GM23338 (cell line): ENCODE measurements at regions not wholly inside any gene's neighbourhood (a gene's known extent, or its start where the extent isn't known, plus 50 kb on each side); places are given as distances from the start of the nearest gene placed in this dataset.

Experiments used
- ATAC-seq: fragments of 200-7000 bp; cut with Tn5 transposase; 3 replicates; pipeline ENCODE4 v1.9.1; 2020
- DNase-seq: peaks from one replicate; pipeline ENCODE4 v3.0.0-alpha.2; 2015; ENCODE audit warnings: low spot score
- H2AFZ ChIP-seq: fragments of 200-600 bp; sonication (generic); 2 replicates; pipeline ENCODE4 v1.8.0; 2016; ENCODE audit warnings: antibody characterized with exemption, mild to moderate bottlenecking, moderate library complexity
- H3F3A ChIP-seq: fragments of 200-600 bp; sonication (generic); replicated peaks from 2 replicates; pipeline ENCODE4 v1.8.0; 2017; ENCODE audit warnings: antibody characterized with exemption, mixed run types, low read depth
- H3K27ac ChIP-seq: fragments of 200-600 bp; sonication (generic); 2 replicates; pipeline ENCODE4 v1.6.1; 2016; ENCODE audit warnings: low read depth
- H3K27me3 ChIP-seq: fragments of 200-600 bp; sonication (generic); 2 replicates; pipeline ENCODE4 v1.8.0; 2016; ENCODE audit warnings: mild to moderate bottlenecking, mixed run types, moderate library complexity; ENCODE audit not compliant: insufficient read depth
- H3K36me3 ChIP-seq: fragments of 200-600 bp; sonication (generic); 2 replicates; pipeline ENCODE4 v1.8.0; 2016; ENCODE audit warnings: mild to moderate bottlenecking; ENCODE audit not compliant: insufficient read depth
- H3K4me1 ChIP-seq: fragments of 200-600 bp; sonication (generic); 2 replicates; pipeline ENCODE4 v1.8.0; 2016; ENCODE audit warnings: mild to moderate bottlenecking, moderate library complexity; ENCODE audit not compliant: insufficient read depth
- H3K4me2 ChIP-seq: fragments of 200-600 bp; sonication (generic); 2 replicates; pipeline ENCODE4 v1.7.1; 2017; ENCODE audit warnings: mixed run types
- H3K4me3 ChIP-seq: fragments of 200-600 bp; sonication (generic); 2 replicates; pipeline ENCODE4 v1.6.1; 2016; ENCODE audit warnings: mixed run types
- H3K79me2 ChIP-seq: fragments of 200-600 bp; sonication (generic); replicated peaks from 2 replicates; pipeline ENCODE4 v1.8.0; 2017; ENCODE audit warnings: mild to moderate bottlenecking; ENCODE audit not compliant: insufficient read depth
- H3K9me2 ChIP-seq: fragments of 200-600 bp; sonication (generic); 2 replicates; pipeline ENCODE4 v1.8.0; 2017; ENCODE audit not compliant: insufficient read depth
- H4K20me1 ChIP-seq: fragments of 200-600 bp; sonication (generic); replicated peaks from 2 replicates; pipeline ENCODE4 v1.8.0; 2017; ENCODE audit warnings: mild to moderate bottlenecking; ENCODE audit not compliant: insufficient read depth
- H3K27ac Mint-ChIP-seq: 2 replicates; pipeline ENCODE4 v1.8.0; 2020; ENCODE audit warnings: inconsistent platforms, mild to moderate bottlenecking, moderate library complexity, mixed read lengths
- H3K27me3 Mint-ChIP-seq: 3 replicates; pipeline ENCODE4 v1.8.0; 2022; ENCODE audit warnings: low read depth, mild to moderate bottlenecking, moderate library complexity, mixed read lengths, inconsistent platforms; ENCODE audit not compliant: insufficient read depth, poor library complexity
- H3K36me3 Mint-ChIP-seq: 3 replicates; pipeline ENCODE4 v1.8.0; 2021; ENCODE audit warnings: low read depth, mild to moderate bottlenecking, inconsistent platforms, moderate library complexity, mixed read lengths
- H3K4me1 Mint-ChIP-seq: 3 replicates; pipeline ENCODE4 v1.8.0; 2020; ENCODE audit warnings: mild to moderate bottlenecking, inconsistent platforms, mixed read lengths
- H3K4me3 Mint-ChIP-seq: 3 replicates; pipeline ENCODE4 v1.8.0; 2021; ENCODE audit warnings: moderate library complexity, mild to moderate bottlenecking, inconsistent platforms, mixed read lengths
- H3K9me3 Mint-ChIP-seq: 3 replicates; pipeline ENCODE4 v1.8.0; 2020; ENCODE audit warnings: moderate library complexity, mild to moderate bottlenecking, inconsistent platforms, mixed read lengths
- CREB1 ChIP-seq: fragments of 250-450 bp; sonication (Bioruptor Pico); IDR thresholded peaks from 2 replicates; pipeline ENCODE4 v1.5.0; 2020; ENCODE audit warnings: low read depth, mild to moderate bottlenecking, moderate library complexity
- EZH2 ChIP-seq: fragments of 200-600 bp; sonication (generic); IDR thresholded peaks from one replicate; pipeline ENCODE4 v1.8.0; 2017; ENCODE audit warnings: antibody characterized with exemption, mild to moderate bottlenecking, low read depth; ENCODE audit not compliant: unreplicated experiment
- EZH2phosphoT487 ChIP-seq: fragments of 200-600 bp; sonication (generic); IDR thresholded peaks from one replicate; pipeline ENCODE4 v1.8.1; 2018; ENCODE audit warnings: antibody characterized with exemption; ENCODE audit not compliant: unreplicated experiment
- JUNB ChIP-seq: IDR thresholded peaks from one replicate; pipeline ENCODE4 v1.6.1; 2016; ENCODE audit warnings: antibody characterized with exemption; ENCODE audit not compliant: unreplicated experiment
- NANOG ChIP-seq: IDR thresholded peaks from 2 replicates; pipeline ENCODE4 v1.6.1; 2016; ENCODE audit warnings: antibody characterized with exemption, borderline replicate concordance
- POLR2AphosphoS5 ChIP-seq: IDR thresholded peaks from 2 replicates; pipeline ENCODE4 v1.6.1; 2016; ENCODE audit warnings: antibody characterized with exemption, low read depth
- REST ChIP-seq: IDR thresholded peaks from one replicate; pipeline ENCODE4 v1.6.1; 2018; ENCODE audit warnings: antibody characterized with exemption; ENCODE audit not compliant: unreplicated experiment
- STAT1 ChIP-seq: IDR thresholded peaks from one replicate; pipeline ENCODE4 v1.6.1; 2016; ENCODE audit warnings: antibody characterized with exemption; ENCODE audit not compliant: unreplicated experiment
- ZNF114 ChIP-seq: fragments of 250-450 bp; sonication (Bioruptor Pico); IDR thresholded peaks from 2 replicates; pipeline ENCODE4 v1.5.0; 2020; ENCODE audit warnings: mild to moderate bottlenecking, moderate library complexity
- ZNF331 ChIP-seq: fragments of 250-450 bp; sonication (Bioruptor Pico); IDR thresholded peaks from 2 replicates; pipeline ENCODE4 v1.5.0; 2020; ENCODE audit warnings: low read depth, mild to moderate bottlenecking, moderate library complexity
- ZNF462 ChIP-seq: fragments of 250-450 bp; sonication (Bioruptor Pico); IDR thresholded peaks from 2 replicates; pipeline ENCODE4 v1.5.0; 2020; ENCODE audit warnings: mild to moderate bottlenecking, moderate library complexity
- TF ChIP-seq, protein P1 (sequence below): IDR thresholded peaks from 2 replicates; pipeline ENCODE4 v1.6.1; 2016; ENCODE audit warnings: antibody characterized with exemption
- TF ChIP-seq, protein P2 (sequence below), 2 experiments: fragments of 200-600 bp in 1 of 2; sonication (generic) in 1 of 2; conservative IDR thresholded peaks; 2 replicates each; pipeline versions ENCODE4 v1.5.1 to v1.6.1; 2016 to 2017; ENCODE audit warnings: antibody characterized with exemption in 2 of 2, low read depth in 2 of 2, mild to moderate bottlenecking in 2 of 2, moderate library complexity in 1 of 2

GRCh38 chr9:21615446-21615845, 133.3 kb upstream of the IFNE start:
- Mint-ChIP-seq H3K4me3 (no peak overlapping the region), H3K27me3 (peaks cover 2% of the 10 kb centered on the region), H3K27ac (0 out of 2 replicates have a peak overlapping the region, but pooled peaks have one; percentile 65), H3K36me3 (no peaks in the 10 kb centered on the region), H3K9me3 (no peaks in the 10 kb centered on the region), H3K4me1 (peaks cover 28% of the 10 kb centered on the region)
- Histone ChIP-seq H4K20me1 (no peaks in the 10 kb centered on the region), H3K36me3 (no peaks in the 10 kb centered on the region), H3K4me1 (peaks cover 11% of the 10 kb centered on the region), H2AFZ (no peak overlapping the region; the same call in 1 of the 2 replicates), H3F3A (no peaks in the 10 kb centered on the region), H3K79me2 (no peaks in the 10 kb centered on the region), H3K4me2 (peak overlapping the region; percentile 39), H3K27ac (0 out of 2 replicates have a peak overlapping the region, but pooled peaks have one; percentile 28), H3K4me3 (no peak overlapping the region), H3K9me2 (no peaks in the 10 kb centered on the region), H3K27me3 (no peaks in the 10 kb centered on the region)
- TF ChIP-seq ZNF462 (CRISPR knock-in tag), result no peak
- TF ChIP-seq ZNF114, result no peak
- TF ChIP-seq EZH2phosphoT487, result no peak
- no peak for TF ChIP-seq JUNB
- no peak for TF ChIP-seq STAT1
- TF ChIP-seq NANOG, result no peak
- TF ChIP-seq CREB1 (CRISPR knock-in tag), result no peak
- TF ChIP-seq, protein P1, sequence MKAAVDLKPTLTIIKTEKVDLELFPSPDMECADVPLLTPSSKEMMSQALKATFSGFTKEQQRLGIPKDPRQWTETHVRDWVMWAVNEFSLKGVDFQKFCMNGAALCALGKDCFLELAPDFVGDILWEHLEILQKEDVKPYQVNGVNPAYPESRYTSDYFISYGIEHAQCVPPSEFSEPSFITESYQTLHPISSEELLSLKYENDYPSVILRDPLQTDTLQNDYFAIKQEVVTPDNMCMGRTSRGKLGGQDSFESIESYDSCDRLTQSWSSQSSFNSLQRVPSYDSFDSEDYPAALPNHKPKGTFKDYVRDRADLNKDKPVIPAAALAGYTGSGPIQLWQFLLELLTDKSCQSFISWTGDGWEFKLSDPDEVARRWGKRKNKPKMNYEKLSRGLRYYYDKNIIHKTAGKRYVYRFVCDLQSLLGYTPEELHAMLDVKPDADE, result no peak
- no peak for TF ChIP-seq EZH2
- TF ChIP-seq, protein P2, sequence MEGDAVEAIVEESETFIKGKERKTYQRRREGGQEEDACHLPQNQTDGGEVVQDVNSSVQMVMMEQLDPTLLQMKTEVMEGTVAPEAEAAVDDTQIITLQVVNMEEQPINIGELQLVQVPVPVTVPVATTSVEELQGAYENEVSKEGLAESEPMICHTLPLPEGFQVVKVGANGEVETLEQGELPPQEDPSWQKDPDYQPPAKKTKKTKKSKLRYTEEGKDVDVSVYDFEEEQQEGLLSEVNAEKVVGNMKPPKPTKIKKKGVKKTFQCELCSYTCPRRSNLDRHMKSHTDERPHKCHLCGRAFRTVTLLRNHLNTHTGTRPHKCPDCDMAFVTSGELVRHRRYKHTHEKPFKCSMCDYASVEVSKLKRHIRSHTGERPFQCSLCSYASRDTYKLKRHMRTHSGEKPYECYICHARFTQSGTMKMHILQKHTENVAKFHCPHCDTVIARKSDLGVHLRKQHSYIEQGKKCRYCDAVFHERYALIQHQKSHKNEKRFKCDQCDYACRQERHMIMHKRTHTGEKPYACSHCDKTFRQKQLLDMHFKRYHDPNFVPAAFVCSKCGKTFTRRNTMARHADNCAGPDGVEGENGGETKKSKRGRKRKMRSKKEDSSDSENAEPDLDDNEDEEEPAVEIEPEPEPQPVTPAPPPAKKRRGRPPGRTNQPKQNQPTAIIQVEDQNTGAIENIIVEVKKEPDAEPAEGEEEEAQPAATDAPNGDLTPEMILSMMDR (conservative IDR thresholded peaks at IDR 0.05; ENCODE audit: low read depth in 2 of 2), result no peak
- no peak for TF ChIP-seq POLR2AphosphoS5
- no peak for TF ChIP-seq REST
- no peak for TF ChIP-seq ZNF331 (CRISPR knock-in tag)
- peak; percentile 11 for DNase-seq
- ATAC-seq, result peak; percentile 53
